Vagina (tissue), 2 donors: ENCODE measurements at regions not wholly inside any gene's neighbourhood (a gene's known extent, or its start where the extent isn't known, plus 50 kb on each side); places are given as distances from the start of the nearest gene placed in this dataset.
"Not testable (repeated sequence)": the region's sequence is repeated elsewhere in the genome, so short reads cannot be mapped to it uniquely, and the experiment has no call there.

Experiments used
- CTCF ChIP-seq, 3 experiments: fragments of 450-650 bp in 2 of 3; fragments of 200-600 bp in 1 of 3; sonication (generic) in 1 of 3; IDR thresholded peaks; one replicate each; pipeline ENCODE4 v1.5.1; 2017 to 2019; ENCODE audit warnings: antibody characterized with exemption in 3 of 3, mild to moderate bottlenecking in 2 of 3, moderate library complexity in 2 of 3
- POLR2A ChIP-seq, 2 donors: fragments of 450-650 bp; IDR thresholded peaks; one replicate each; pipeline ENCODE4 v1.6.1; 2017; ENCODE audit warnings: antibody characterized with exemption in 2 of 2, mild to moderate bottlenecking in 2 of 2, moderate library complexity in 2 of 2
- POLR2AphosphoS5 ChIP-seq, 2 donors: sonication (generic); formaldehyde crosslinking; IDR thresholded peaks; one replicate each; pipeline ENCODE4 v1.9.0; 2017; ENCODE audit warnings: antibody characterized with exemption in 2 of 2, mild to moderate bottlenecking in 2 of 2, low read depth in 1 of 2; ENCODE audit not compliant: insufficient read depth in 1 of 2

DNA sequence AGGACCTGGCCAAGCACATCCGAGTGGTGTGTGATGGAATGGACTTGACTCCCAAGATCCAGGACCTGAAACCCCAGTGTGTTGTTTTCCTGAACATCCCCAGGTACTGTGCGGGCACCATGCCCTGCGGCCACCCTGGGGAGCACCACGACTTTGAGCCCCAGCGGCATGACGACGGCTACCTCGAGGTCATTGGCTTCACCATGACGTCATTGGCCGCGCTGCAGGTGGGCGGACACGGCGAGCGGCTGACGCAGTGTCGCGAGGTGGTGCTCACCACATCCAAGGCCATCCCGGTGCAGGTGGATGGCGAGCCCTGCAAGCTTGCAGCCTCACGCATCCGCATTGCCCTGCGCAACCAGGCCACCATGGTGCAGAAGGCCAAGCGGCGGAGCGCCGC is 90.2 kb downstream of the LACC1 start:
- not testable (repeated sequence) for TF ChIP-seq POLR2A (IDR thresholded peaks at IDR 0.05); CTCF (IDR thresholded peaks at IDR 0.05); POLR2AphosphoS5 (IDR thresholded peaks at IDR 0.05; ENCODE audit: insufficient read depth in 1 of 2, low read depth in 1 of 2)
